ENCODE measurements at regions not wholly inside any gene's neighbourhood (a gene's known extent, or its start where the extent isn't known, plus 50 kb on each side); places are given as distances from the start of the nearest gene placed in this dataset.

DNA sequence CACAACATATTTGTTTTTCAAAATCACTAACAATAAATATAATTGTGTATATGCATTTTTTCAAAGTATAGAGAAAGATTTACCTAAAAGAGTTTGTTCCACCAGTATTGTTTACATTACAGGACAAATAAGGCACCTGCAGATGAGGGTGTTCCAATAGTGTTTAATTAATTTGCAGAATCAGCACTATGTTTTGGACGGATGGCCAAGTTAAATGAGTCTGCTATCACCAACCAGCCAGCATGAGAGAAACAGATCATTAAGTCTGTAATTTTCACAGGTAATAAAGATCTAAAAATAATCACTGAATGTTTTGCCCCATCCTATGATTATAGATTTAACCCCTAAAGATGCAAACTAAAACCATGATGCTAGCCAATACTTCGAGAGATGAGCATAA lies 2247.0 kb downstream of the NCAM2 start:
- no peak for DNase-seq

DNA sequence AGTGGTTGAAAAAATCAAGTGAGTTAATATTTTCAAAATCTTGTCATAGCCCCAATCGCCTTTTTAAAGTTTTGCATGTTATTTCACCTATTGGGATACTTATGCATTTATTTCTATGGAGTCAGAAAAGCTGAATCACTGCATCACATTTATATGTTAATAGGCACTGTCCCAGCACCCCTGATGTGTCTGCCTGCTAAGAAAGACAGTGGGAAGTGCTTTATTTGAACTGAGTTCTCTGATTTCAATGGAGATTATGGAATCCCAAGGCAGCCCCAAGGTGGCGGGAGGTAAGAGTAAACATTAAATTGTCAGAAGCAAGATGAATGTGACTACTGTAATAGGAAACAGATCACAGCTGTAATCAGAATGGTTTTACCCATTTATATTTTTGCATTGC lies 2225.7 kb downstream of the NCAM2 start:
- no peak for DNase-seq

DNA sequence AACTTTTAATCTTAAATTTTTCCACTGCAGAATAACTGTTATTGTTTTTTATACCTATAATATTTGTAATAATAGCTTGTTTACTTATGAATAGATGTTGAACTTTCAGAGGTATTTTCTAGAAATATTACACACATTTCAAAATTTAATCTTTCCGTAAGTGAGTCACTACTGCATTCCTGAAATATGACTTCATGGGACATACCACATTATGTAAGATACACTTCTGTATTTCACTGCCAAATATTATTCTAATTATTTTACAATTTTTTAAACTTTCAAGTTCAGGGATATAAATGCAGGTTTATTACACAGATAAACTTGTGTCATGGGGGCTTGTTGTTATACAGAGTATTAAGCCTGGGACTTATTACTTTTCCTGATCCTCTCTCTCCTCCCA lies 2220.5 kb downstream of the NCAM2 start:
- DNase-seq = no peak

DNA sequence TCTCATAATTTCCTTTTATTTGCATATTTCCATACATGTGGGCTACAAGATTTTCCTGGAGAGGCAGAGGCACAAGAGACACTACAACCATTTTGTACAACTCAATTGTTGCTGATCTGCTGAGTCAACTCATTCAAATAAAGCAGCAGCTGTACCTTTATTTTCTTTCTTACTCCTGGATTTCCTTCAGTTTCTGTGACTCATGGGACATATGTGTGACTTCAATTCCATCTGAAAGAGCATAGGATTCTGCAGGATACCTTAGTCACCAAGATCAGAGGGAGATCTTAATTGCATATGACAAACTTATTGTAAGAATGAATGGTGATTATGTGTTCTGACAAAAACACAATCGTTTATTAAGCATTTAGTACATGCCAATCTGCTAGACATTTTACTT lies 2219.4 kb downstream of the NCAM2 start:
- DNase-seq = no peak

DNA sequence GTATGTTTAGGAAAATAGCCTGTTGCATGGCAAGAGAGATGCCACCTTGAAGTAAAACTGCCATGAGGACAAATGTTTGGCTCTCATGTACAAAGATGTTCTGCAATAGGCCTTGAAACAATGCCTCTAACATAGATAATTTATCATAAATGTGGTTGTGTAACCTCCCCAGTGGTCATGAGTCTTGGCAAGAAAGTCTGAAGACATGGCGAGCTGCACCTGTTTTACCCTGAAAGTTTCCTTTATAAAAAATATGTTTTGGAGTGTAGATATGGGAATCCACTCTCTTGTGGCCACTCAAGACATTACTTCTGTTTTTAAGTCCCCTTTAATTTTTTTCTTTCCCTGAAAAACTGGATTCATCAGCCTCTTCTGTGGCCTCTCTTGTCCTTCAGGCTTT lies 2217.1 kb downstream of the NCAM2 start:
- DNase-seq = no peak

Measured in 8988T (cell line).